Activated CD4-positive, alpha-beta T cell treated with anti-CD3 and anti-CD28 coated beads for 1 hour (primary cell): ENCODE measurements at regions not wholly inside any gene's neighbourhood (a gene's known extent, or its start where the extent isn't known, plus 50 kb on each side); places are given as distances from the start of the nearest gene placed in this dataset.
"Not testable (repeated sequence)": the region's sequence is repeated elsewhere in the genome, so short reads cannot be mapped to it uniquely, and the experiment has no call there.

Source experiments
- DNase-seq: peaks from one replicate; pipeline ENCODE4 v3.0.0-alpha.2; 2020

DNA sequence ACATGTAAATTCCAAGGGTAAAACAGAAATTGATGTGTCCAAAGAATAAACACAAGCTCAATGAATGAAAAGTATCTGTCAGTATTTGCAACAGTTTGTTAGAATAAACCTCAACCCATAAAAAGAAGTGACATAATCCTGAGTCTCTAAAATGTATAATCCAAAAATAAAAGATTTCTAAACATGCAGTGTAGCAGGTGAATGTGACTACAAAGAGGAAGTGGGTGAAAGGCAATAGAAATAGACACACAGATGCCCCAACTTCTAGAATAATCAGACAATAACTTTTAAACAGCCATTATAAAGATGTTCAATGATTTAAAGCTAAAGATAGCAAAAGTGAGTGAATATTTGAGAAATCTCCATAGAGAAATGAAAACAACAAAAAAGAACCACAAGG lies 1009.2 kb upstream of the GJE1 start:
- no peak for DNase-seq

- no peak for DNase-seq
These were observed 1009.7 kb upstream of the GJE1 start for GRCh38 chr6:141123049-141123448.

DNA sequence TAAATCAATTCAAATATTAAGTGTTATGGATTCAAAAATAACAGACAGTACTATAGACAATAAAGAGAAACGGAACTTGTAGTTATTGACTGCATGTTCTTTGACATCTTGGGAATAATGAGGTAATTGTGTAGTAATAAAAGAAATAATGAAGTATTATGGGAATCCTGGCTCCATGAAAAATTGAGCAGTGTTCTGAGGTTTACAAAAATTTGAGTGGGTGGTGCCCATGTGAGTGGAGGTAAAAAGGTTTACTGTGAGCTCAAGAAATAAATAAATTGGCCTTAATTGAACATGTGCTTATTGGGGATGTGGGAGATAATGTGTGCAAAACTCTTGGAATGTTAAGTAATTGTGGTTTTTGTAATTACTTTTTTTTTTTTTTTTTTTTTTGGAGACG lies 1013.7 kb upstream of the GJE1 start:
- no peak for DNase-seq

DNA sequence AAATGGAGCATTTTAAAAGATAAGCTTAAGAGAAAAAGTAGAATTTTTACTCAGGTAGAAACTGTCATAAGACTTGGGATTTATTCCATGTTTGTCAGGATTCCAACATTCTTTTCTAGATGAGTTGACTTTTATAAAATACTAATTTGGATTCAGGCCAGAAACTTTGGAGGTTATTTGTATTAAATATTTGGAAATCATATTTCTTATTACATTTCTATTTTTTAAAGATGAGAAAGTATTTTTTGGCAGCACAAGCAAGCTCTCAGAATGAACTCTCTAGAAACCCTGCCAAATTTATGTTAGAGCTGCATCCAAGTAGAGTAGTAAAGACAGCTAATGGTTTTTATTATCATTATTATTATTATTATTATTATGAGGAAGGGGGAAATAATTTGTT lies 1014.9 kb upstream of the GJE1 start:
- no peak for DNase-seq

- no peak for DNase-seq
These were observed 1022.2 kb upstream of the GJE1 start for GRCh38 chr6:141110481-141110880.

GRCh38 chr6:141107591-141108160 lies 1025.0 kb upstream of the GJE1 start:
- DNase-seq, result no peak

GRCh38 chr6:141105481-141105880 lies 1027.2 kb upstream of the GJE1 start:
- DNase-seq, result no peak

- no peak for DNase-seq
These were observed 1029.5 kb upstream of the GJE1 start for GRCh38 chr6:141103246-141103645.

- DNase-seq, result no peak
These were observed 1035.3 kb upstream of the GJE1 start for GRCh38 chr6:141097471-141097870.

DNA sequence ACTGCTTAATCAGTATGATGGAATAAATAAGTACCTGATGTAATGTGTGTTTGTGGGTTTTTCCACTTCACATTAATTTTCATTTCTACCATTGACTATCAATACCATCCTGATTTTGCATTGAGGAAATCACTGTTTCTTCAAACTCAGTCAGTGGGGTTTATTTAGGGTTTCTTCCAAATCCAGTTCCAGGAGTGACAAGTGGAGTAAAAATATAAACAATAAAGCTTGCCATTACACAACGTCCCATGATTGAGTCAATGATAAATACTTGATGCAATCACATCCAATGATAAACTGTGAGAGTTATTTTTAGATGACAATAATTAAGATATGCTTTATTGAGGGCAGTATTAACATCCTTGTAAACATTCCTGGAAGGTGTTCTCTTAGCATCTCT lies 1037.4 kb upstream of the GJE1 start:
- DNase-seq, result no peak

GRCh38 chr6:141088171-141088570 lies 1044.6 kb upstream of the GJE1 start:
- DNase-seq, result no peak

DNA sequence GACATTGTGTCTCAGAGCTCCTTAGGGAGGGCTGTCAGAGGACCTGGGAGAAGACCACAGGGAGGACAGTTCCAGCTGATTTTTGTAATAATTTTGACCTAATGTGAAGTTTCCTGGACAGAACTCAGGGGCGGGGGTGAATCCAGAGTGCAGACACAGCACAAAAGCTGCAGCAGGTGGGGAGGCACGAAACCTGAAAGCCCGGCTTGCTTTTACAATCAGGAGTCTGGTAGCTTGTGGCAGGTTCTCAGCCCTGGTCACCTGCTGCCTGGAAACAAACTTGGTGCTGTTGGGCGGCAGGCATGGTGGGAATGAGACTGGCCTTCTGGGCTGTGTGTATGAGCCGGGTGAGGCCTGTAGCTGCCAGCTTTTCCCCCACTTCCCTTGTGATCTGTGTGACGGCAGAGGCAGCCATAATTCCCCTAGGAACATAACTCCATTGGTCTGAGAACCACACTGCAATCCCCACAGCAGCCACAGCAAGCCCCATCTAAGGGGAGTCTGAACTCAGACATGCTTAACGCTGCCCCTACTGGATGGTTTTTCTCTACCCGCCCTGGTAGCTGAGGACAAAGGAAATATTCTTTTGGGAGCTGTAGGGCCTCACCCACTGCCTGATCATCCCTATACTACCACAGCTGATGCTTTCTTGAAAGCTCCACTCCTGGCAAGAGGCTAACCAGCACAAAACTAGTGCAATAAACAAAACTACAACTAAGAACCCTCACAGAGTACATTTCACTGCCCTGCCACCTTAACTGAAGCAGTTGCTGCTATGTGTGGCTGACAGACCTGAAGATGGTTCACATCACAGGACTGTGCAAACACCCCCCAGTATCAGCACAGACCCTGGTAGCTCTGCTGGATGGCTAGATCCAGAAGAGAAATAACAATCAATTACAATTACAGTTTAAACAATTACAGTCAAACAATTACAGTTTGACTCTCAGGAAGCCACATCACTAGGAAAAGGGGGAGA lies 1055.1 kb upstream of the GJE1 start:
- no peak for DNase-seq

- no peak for DNase-seq
These were observed 1075.0 kb upstream of the GJE1 start for GRCh38 chr6:141057761-141058160.

- no peak for DNase-seq
These were observed 1075.6 kb upstream of the GJE1 start for GRCh38 chr6:141056945-141057625.

- no peak for DNase-seq
These were observed 1082.3 kb upstream of the GJE1 start for GRCh38 chr6:141050471-141050870.

DNA sequence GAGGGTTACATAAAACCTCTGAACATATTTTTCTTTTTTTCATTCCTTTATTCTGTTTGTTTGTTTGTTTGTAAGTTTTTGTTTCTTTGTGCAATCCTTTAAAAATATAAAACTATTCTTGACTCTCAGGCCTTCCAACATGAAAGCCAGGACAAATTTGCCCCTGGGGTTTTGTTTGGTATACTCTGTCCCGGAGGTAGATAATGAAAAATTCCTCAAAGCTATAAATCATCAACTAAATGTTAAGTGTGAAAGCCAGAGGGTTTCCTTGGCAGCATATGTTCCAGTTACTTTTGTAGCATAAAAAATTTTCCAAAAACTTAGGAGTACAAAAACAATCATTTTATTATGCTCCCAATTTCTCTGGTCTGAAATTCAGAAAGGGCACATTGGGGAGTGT lies 1084.3 kb upstream of the GJE1 start:
- no peak for DNase-seq

GRCh38 chr6:141046496-141046895 lies 1086.2 kb upstream of the GJE1 start:
- not testable (repeated sequence) for DNase-seq

DNA sequence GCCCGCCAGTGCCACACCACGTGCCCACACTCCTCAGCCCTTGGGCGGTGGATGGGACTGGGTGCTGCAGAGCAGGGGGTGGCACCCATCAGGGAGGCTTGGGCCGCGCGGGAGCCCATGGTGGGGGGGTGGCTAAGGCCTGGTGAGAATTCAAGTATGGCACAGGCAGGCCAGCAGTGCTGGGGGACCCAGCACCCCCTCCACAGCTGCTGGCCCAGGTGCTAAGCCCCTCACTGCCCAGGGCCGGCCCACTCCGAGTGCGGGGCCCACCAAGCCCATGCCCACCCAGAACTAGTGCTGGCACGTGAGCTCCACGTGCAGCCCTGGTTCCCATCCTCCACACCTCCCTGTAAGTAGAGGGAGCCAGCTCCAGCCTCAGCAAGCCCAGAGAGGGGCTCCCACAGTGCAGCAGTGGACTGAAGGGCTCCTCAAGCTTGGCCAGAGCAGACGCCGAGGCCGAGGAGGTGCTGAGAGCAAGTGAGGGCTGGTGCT lies 1091.1 kb upstream of the GJE1 start:
- DNase-seq, result no peak

GRCh38 chr6:141035312-141036200 lies 1097.2 kb upstream of the GJE1 start:
- no peak for DNase-seq

DNA sequence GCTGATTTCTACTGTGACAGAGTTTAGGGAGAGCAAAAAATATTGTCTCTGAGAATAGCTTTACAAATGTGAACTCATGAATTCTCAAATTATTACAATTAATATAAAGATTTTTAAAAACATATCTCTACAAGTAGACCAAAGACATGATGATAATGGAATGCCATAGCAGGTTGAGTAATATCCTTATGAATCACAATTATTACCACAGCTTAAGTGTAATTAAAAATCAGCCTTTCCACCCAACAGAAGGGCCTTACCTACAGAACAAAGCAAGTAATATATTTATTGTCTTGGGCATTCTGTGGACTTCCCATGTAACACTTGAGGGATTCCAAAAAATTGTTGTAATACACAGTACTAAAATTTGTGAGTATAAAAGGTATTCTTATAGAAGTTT lies 1099.6 kb upstream of the GJE1 start:
- DNase-seq, result no peak

GRCh38 chr6:141029908-141030307 lies 1102.8 kb upstream of the GJE1 start:
- DNase-seq, result no peak

GRCh38 chr6:141028791-141029280 lies 1103.9 kb upstream of the GJE1 start:
- no peak for DNase-seq
